ENCODE measurements at regions not wholly inside any gene's neighbourhood (a gene's known extent, or its start where the extent isn't known, plus 50 kb on each side); places are given as distances from the start of the nearest gene placed in this dataset.
"Not testable (repeated sequence)": the region's sequence is repeated elsewhere in the genome, so short reads cannot be mapped to it uniquely, and the experiment has no call there.

- no peak for ATAC-seq
- Mint-ChIP-seq H3K27me3 (peaks cover 3 to 29% of the 10 kb centered on the region in 2 donors), H3K4me3 (no peak overlapping the region), H3K36me3 (no peaks in the 10 kb centered on the region), H3K4me1 (ENCODE audit: low read depth in 2 of 2) (no peaks in the 10 kb centered on the region), H3K27ac (no peak overlapping the region), H3K9me3 (no peaks in the 10 kb centered on the region)
- DNase-seq (ENCODE audit: low spot score) = no peak
Observed at GRCh38 chr5:112472614-112473013, 53.5 kb upstream of the EPB41L4A start.

GRCh38 chr5:112473989-112474388 lies 54.9 kb upstream of the EPB41L4A start:
- H3K9me3 Mint-ChIP-seq = no peaks in the 10 kb centered on the region
- no peak overlapping the region for H3K4me3 Mint-ChIP-seq
- no peak overlapping the region for H3K27ac Mint-ChIP-seq
- H3K36me3 Mint-ChIP-seq = no peaks in the 10 kb centered on the region
- peaks cover 3 to 36% of the 10 kb centered on the region in 2 donors for H3K27me3 Mint-ChIP-seq
- no peaks in the 10 kb centered on the region for H3K4me1 Mint-ChIP-seq (ENCODE audit: low read depth in 2 of 2)
- DNase-seq (ENCODE audit: low spot score) (no peak), ATAC-seq (no peak)

- no peak overlapping the region for H3K27ac Mint-ChIP-seq
- H3K36me3 Mint-ChIP-seq = no peaks in the 10 kb centered on the region
- H3K4me1 Mint-ChIP-seq (ENCODE audit: low read depth in 2 of 2) = no peaks in the 10 kb centered on the region
- no peak for DNase-seq (ENCODE audit: low spot score)
- no peak for ATAC-seq
- H3K4me3 Mint-ChIP-seq = no peak overlapping the region
- no peaks in the 10 kb centered on the region for H3K9me3 Mint-ChIP-seq
- H3K27me3 Mint-ChIP-seq = peaks cover 7 to 35% of the 10 kb centered on the region in 2 donors
Observed at GRCh38 chr5:112475747-112476365, 56.8 kb upstream of the EPB41L4A start.

GRCh38 chr5:112479418-112479817 lies 60.3 kb upstream of the EPB41L4A start:
- Mint-ChIP-seq H3K4me3 (no peak overlapping the region), H3K9me3 (peaks cover under 1% of the 10 kb centered on the region), H3K4me1 (ENCODE audit: low read depth in 2 of 2) (no peaks in the 10 kb centered on the region), H3K27me3 (peaks cover 8 to 23% of the 10 kb centered on the region in 2 donors), H3K27ac (no peak overlapping the region), H3K36me3 (no peaks in the 10 kb centered on the region)
- ATAC-seq (no peak), DNase-seq (ENCODE audit: low spot score) (no peak)

- ATAC-seq (no peak), DNase-seq (ENCODE audit: low spot score) (no peak)
- no peaks in the 10 kb centered on the region for H3K36me3 Mint-ChIP-seq
- H3K27me3 Mint-ChIP-seq = peaks cover 10 to 27% of the 10 kb centered on the region in 2 donors
- H3K4me1 Mint-ChIP-seq (ENCODE audit: low read depth in 2 of 2) = no peaks in the 10 kb centered on the region
- H3K9me3 Mint-ChIP-seq = peaks cover 3% of the 10 kb centered on the region
- no peak overlapping the region for H3K27ac Mint-ChIP-seq
- no peak overlapping the region for H3K4me3 Mint-ChIP-seq
Observed at GRCh38 chr5:112480501-112480900, 61.4 kb upstream of the EPB41L4A start.

- Mint-ChIP-seq H3K4me1 (ENCODE audit: low read depth in 2 of 2) (no peaks in the 10 kb centered on the region), H3K4me3 (no peak overlapping the region), H3K27me3 (peaks cover 10 to 21% of the 10 kb centered on the region in 2 donors), H3K9me3 (peaks cover 3% of the 10 kb centered on the region), H3K36me3 (no peaks in the 10 kb centered on the region), H3K27ac (no peak overlapping the region)
- no peak for ATAC-seq
- no peak for DNase-seq (ENCODE audit: low spot score)
Observed at GRCh38 chr5:112483704-112484103, 64.6 kb upstream of the EPB41L4A start.

- ATAC-seq = no peak
- Mint-ChIP-seq H3K27me3 (peaks cover 11 to 25% of the 10 kb centered on the region in 2 donors), H3K36me3 (no peaks in the 10 kb centered on the region), H3K4me3 (no peak overlapping the region), H3K9me3 (peaks cover 3% of the 10 kb centered on the region), H3K4me1 (ENCODE audit: low read depth in 2 of 2) (no peaks in the 10 kb centered on the region), H3K27ac (no peak overlapping the region)
- no peak for DNase-seq (ENCODE audit: low spot score)
Observed at GRCh38 chr5:112485934-112486355, 66.9 kb upstream of the EPB41L4A start.

GRCh38 chr5:112491257-112491656 lies 72.2 kb upstream of the EPB41L4A start:
- Mint-ChIP-seq H3K9me3 (no peaks in the 10 kb centered on the region), H3K27ac (no peak overlapping the region), H3K4me3 (no peak overlapping the region), H3K4me1 (ENCODE audit: low read depth in 2 of 2) (no peaks in the 10 kb centered on the region), H3K36me3 (no peaks in the 10 kb centered on the region), H3K27me3 (peaks cover 18 to 32% of the 10 kb centered on the region in 2 donors)
- DNase-seq (ENCODE audit: low spot score) (no peak), ATAC-seq (no peak)

GRCh38 chr5:112492291-112492690 lies 73.2 kb upstream of the EPB41L4A start:
- DNase-seq (ENCODE audit: low spot score) (no peak), ATAC-seq (no peak)
- H3K27me3 Mint-ChIP-seq = peaks cover 22 to 37% of the 10 kb centered on the region in 2 donors
- no peaks in the 10 kb centered on the region for H3K36me3 Mint-ChIP-seq
- H3K9me3 Mint-ChIP-seq = no peaks in the 10 kb centered on the region
- H3K4me1 Mint-ChIP-seq (ENCODE audit: low read depth in 2 of 2) = no peaks in the 10 kb centered on the region
- H3K27ac Mint-ChIP-seq = no peak overlapping the region
- H3K4me3 Mint-ChIP-seq = no peak overlapping the region

GRCh38 chr5:112503749-112504501 lies 84.8 kb upstream of the EPB41L4A start:
- H3K4me3 Mint-ChIP-seq; H3K4me1 Mint-ChIP-seq (ENCODE audit: low read depth in 2 of 2); H3K27ac Mint-ChIP-seq; ATAC-seq; DNase-seq (ENCODE audit: low spot score): not testable (repeated sequence)
- Mint-ChIP-seq H3K9me3 (peaks cover 20% of the 10 kb centered on the region), H3K27me3 (peaks cover 21 to 37% of the 10 kb centered on the region in 2 donors), H3K36me3 (peaks cover 12% of the 10 kb centered on the region)

- H3K4me1 Mint-ChIP-seq (ENCODE audit: low read depth in 2 of 2); DNase-seq (ENCODE audit: low spot score); ATAC-seq; H3K4me3 Mint-ChIP-seq; H3K27ac Mint-ChIP-seq: not testable (repeated sequence)
- peaks cover 11 to 25% of the 10 kb centered on the region in 2 donors for H3K27me3 Mint-ChIP-seq
- peaks cover 12% of the 10 kb centered on the region for H3K36me3 Mint-ChIP-seq
- H3K9me3 Mint-ChIP-seq = peaks cover 20% of the 10 kb centered on the region
Observed at GRCh38 chr5:112509097-112509496, 90.0 kb upstream of the EPB41L4A start.

- Mint-ChIP-seq H3K4me3 (no peak overlapping the region), H3K4me1 (ENCODE audit: low read depth in 2 of 2) (no peaks in the 10 kb centered on the region), H3K36me3 (no peaks in the 10 kb centered on the region), H3K9me3 (no peaks in the 10 kb centered on the region), H3K27me3 (no peaks in the 10 kb centered on the region), H3K27ac (no peak overlapping the region)
- DNase-seq (ENCODE audit: low spot score) (no peak), ATAC-seq (no peak)
Observed at GRCh38 chr5:112511920-112512319, 92.8 kb upstream of the EPB41L4A start.

- H3K27ac Mint-ChIP-seq = no peak overlapping the region
- H3K4me3 Mint-ChIP-seq = no peak overlapping the region
- no peak for DNase-seq (ENCODE audit: low spot score)
- no peak for ATAC-seq
- no peaks in the 10 kb centered on the region for H3K4me1 Mint-ChIP-seq (ENCODE audit: low read depth in 2 of 2)
- no peaks in the 10 kb centered on the region for H3K27me3 Mint-ChIP-seq
- H3K9me3 Mint-ChIP-seq = no peaks in the 10 kb centered on the region
- no peaks in the 10 kb centered on the region for H3K36me3 Mint-ChIP-seq
Observed at GRCh38 chr5:112512901-112513300, 93.8 kb upstream of the EPB41L4A start.

- Mint-ChIP-seq H3K9me3 (no peaks in the 10 kb centered on the region), H3K27ac (no peak overlapping the region), H3K4me3 (no peak overlapping the region), H3K4me1 (ENCODE audit: low read depth in 2 of 2) (no peaks in the 10 kb centered on the region), H3K27me3 (peaks cover 4 to 9% of the 10 kb centered on the region in 2 donors), H3K36me3 (no peaks in the 10 kb centered on the region)
- ATAC-seq = no peak
- no peak for DNase-seq (ENCODE audit: low spot score)
Observed at GRCh38 chr5:112514111-112514510, 95.0 kb upstream of the EPB41L4A start.

Measured in natural killer cell treated with Interleukin-12 subunit alpha and Interleukin-12 subunit beta and Interleukin-15 and Interleukin-18, amount 100 ng/mL, for 72 hours (primary cell).